ENCODE measurements at regions not wholly inside any gene's neighbourhood (a gene's known extent, or its start where the extent isn't known, plus 50 kb on each side); places are given as distances from the start of the nearest gene placed in this dataset.

GRCh38 chr2:128411431-128411830 is 92.8 kb upstream of the HS6ST1 start:
- H3K79me2 ChIP-seq (ENCODE audit: low read length), result no peaks in the 10 kb centered on the region

GRCh38 chr2:128412181-128412871 is 93.7 kb upstream of the HS6ST1 start:
- H3K9me2 ChIP-seq (replicated peaks; ENCODE audit: insufficient read depth, low read length), result no peaks in the 10 kb centered on the region
- no peaks in the 10 kb centered on the region for H3K4me1 ChIP-seq (ENCODE audit: low read length)
- H3K4me2 ChIP-seq (ENCODE audit: low read depth, low read length), result no peak overlapping the region
- H3K27ac ChIP-seq (ENCODE audit: low read length), result no peak overlapping the region
- H3K9me3 ChIP-seq (replicated peaks; ENCODE audit: insufficient read depth, low read length), result no peaks in the 10 kb centered on the region
- DNase-seq, result no peak
- no peak for TF ChIP-seq CTCF (IDR thresholded peaks at IDR 0.05; ENCODE audit: low read length)
- no peak for TF ChIP-seq EZH2phosphoT487 (IDR thresholded peaks at IDR 0.05; ENCODE audit: low read length)
- no peak for TF ChIP-seq EZH2 (optimal IDR thresholded peaks at IDR 0.05; ENCODE audit: low read depth, low read length)
- no peaks in the 10 kb centered on the region for H3F3A ChIP-seq (ENCODE audit: insufficient read depth, low read length)
- no peaks in the 10 kb centered on the region for H3K36me3 ChIP-seq (replicated peaks; ENCODE audit: insufficient read depth, low read length)
- no peak overlapping the region for H2AFZ ChIP-seq (ENCODE audit: low read length)
- H3K79me2 ChIP-seq (ENCODE audit: low read length), result no peaks in the 10 kb centered on the region
- no peaks in the 10 kb centered on the region for H3K27me3 ChIP-seq (replicated peaks; ENCODE audit: insufficient read depth, low read length)
- no peak overlapping the region for H3K9ac ChIP-seq (ENCODE audit: low read length)
- H3K4me3 ChIP-seq (ENCODE audit: low read length), result no peak overlapping the region
- no peaks in the 10 kb centered on the region for H4K20me1 ChIP-seq (ENCODE audit: insufficient read depth, low read length)

More at GRCh38 chr2:128411431-128411830, 92.8 kb upstream of the HS6ST1 start:
- Histone ChIP-seq H4K20me1 (ENCODE audit: insufficient read depth, low read length) (no peaks in the 10 kb centered on the region), H3K4me1 (ENCODE audit: low read length) (no peaks in the 10 kb centered on the region), H3F3A (ENCODE audit: insufficient read depth, low read length) (no peaks in the 10 kb centered on the region), H3K9me3 (replicated peaks; ENCODE audit: insufficient read depth, low read length) (no peaks in the 10 kb centered on the region), H3K36me3 (replicated peaks; ENCODE audit: insufficient read depth, low read length) (no peaks in the 10 kb centered on the region), H3K4me2 (ENCODE audit: low read depth, low read length) (no peak overlapping the region), H3K9me2 (replicated peaks; ENCODE audit: insufficient read depth, low read length) (no peaks in the 10 kb centered on the region), H3K27ac (ENCODE audit: low read length) (no peak overlapping the region), H3K9ac (ENCODE audit: low read length) (no peak overlapping the region), H3K27me3 (replicated peaks; ENCODE audit: insufficient read depth, low read length) (no peaks in the 10 kb centered on the region), H2AFZ (ENCODE audit: low read length) (no peak overlapping the region), H3K4me3 (ENCODE audit: low read length) (no peak overlapping the region)
- TF ChIP-seq EZH2 (optimal IDR thresholded peaks at IDR 0.05; ENCODE audit: low read depth, low read length) (no peak), EZH2phosphoT487 (IDR thresholded peaks at IDR 0.05; ENCODE audit: low read length) (no peak), CTCF (IDR thresholded peaks at IDR 0.05; ENCODE audit: low read length) (no peak)
- no peak for DNase-seq

GRCh38 chr2:128413014-128413717 is 94.5 kb upstream of the HS6ST1 start:
- no peaks in the 10 kb centered on the region for H3K9me2 ChIP-seq (replicated peaks; ENCODE audit: insufficient read depth, low read length)
- H3F3A ChIP-seq (ENCODE audit: insufficient read depth, low read length), result no peaks in the 10 kb centered on the region
- no peaks in the 10 kb centered on the region for H3K36me3 ChIP-seq (replicated peaks; ENCODE audit: insufficient read depth, low read length)
- H2AFZ ChIP-seq (ENCODE audit: low read length), result no peak overlapping the region
- H3K4me2 ChIP-seq (ENCODE audit: low read depth, low read length), result no peak overlapping the region
- H3K9me3 ChIP-seq (replicated peaks; ENCODE audit: insufficient read depth, low read length), result no peaks in the 10 kb centered on the region
- no peak overlapping the region for H3K27ac ChIP-seq (ENCODE audit: low read length)
- no peak overlapping the region for H3K4me3 ChIP-seq (ENCODE audit: low read length)
- no peaks in the 10 kb centered on the region for H3K4me1 ChIP-seq (ENCODE audit: low read length)
- no peaks in the 10 kb centered on the region for H4K20me1 ChIP-seq (ENCODE audit: insufficient read depth, low read length)
- H3K9ac ChIP-seq (ENCODE audit: low read length), result no peak overlapping the region
- no peak for DNase-seq
- no peaks in the 10 kb centered on the region for H3K27me3 ChIP-seq (replicated peaks; ENCODE audit: insufficient read depth, low read length)
- TF ChIP-seq EZH2 (optimal IDR thresholded peaks at IDR 0.05; ENCODE audit: low read depth, low read length), result no peak
- TF ChIP-seq CTCF (IDR thresholded peaks at IDR 0.05; ENCODE audit: low read length), result no peak
- TF ChIP-seq EZH2phosphoT487 (IDR thresholded peaks at IDR 0.05; ENCODE audit: low read length), result no peak
- no peaks in the 10 kb centered on the region for H3K79me2 ChIP-seq (ENCODE audit: low read length)
